SK-N-SH treated with all-trans-retinoic acid at 6 μM for 48 hours (cell line): ENCODE measurements at regions not wholly inside any gene's neighbourhood (a gene's known extent, or its start where the extent isn't known, plus 50 kb on each side); places are given as distances from the start of the nearest gene placed in this dataset.

Experiments used
- ATAC-seq: fragments of 200-7000 bp; cut with Tn5 transposase; 3 replicates; pipeline ENCODE4 v1.9.1; 2020; ENCODE audit warnings: mild to moderate bottlenecking, moderate library complexity
- ARNTL ChIP-seq: fragments of 450-650 bp; formaldehyde crosslinking; IDR thresholded peaks from 2 replicates; pipeline ENCODE4 v1.5.0; 2020; ENCODE audit warnings: low read depth, mild to moderate bottlenecking, moderate library complexity, borderline replicate concordance
- BACH2 ChIP-seq: fragments of 250-450 bp; sonication (Bioruptor Pico); IDR thresholded peaks from 2 replicates; pipeline ENCODE4 v1.9.0; 2021; ENCODE audit warnings: mild to moderate bottlenecking, borderline replicate concordance
- CSDC2 ChIP-seq: fragments of 250-450 bp; sonication (Bioruptor Pico); IDR thresholded peaks from 2 replicates; pipeline ENCODE4 v1.5.0; 2020; ENCODE audit warnings: mild to moderate bottlenecking, moderate library complexity
- ESRRG ChIP-seq: fragments of 250-450 bp; sonication (Bioruptor Pico); IDR thresholded peaks from 2 replicates; pipeline ENCODE4 v1.6.1; 2021; ENCODE audit warnings: mild to moderate bottlenecking
- GLIS3 ChIP-seq: fragments of 250-450 bp; sonication (Bioruptor Pico); IDR thresholded peaks from 2 replicates; pipeline ENCODE4 v1.5.0; 2020; ENCODE audit warnings: mild to moderate bottlenecking, moderate library complexity
- ISL1 ChIP-seq: fragments of 250-450 bp; sonication (Bioruptor Pico); IDR thresholded peaks from 2 replicates; pipeline ENCODE4 v2.1.2; 2022; ENCODE audit warnings: mild to moderate bottlenecking, moderate library complexity
- OSR1 ChIP-seq: fragments of 250-450 bp; sonication (Bioruptor Pico); IDR thresholded peaks from 2 replicates; pipeline ENCODE4 v1.8.0; 2022; ENCODE audit warnings: moderate library complexity, mild to moderate bottlenecking, inconsistent platforms
- PPARA ChIP-seq: fragments of 250-450 bp; sonication (Bioruptor Pico); IDR thresholded peaks from 2 replicates; pipeline ENCODE4 v1.5.0; 2020; ENCODE audit warnings: mild to moderate bottlenecking, borderline replicate concordance
- RARB ChIP-seq: fragments of 250-450 bp; sonication (Bioruptor Pico); IDR thresholded peaks from 2 replicates; pipeline ENCODE4 v1.8.0; 2021; ENCODE audit warnings: mild to moderate bottlenecking, moderate library complexity
- SNAI2 ChIP-seq: fragments of 250-450 bp; sonication (Bioruptor Pico); IDR thresholded peaks from 2 replicates; pipeline ENCODE4 v1.5.0; 2020; ENCODE audit warnings: mild to moderate bottlenecking, moderate library complexity
- TCF4 ChIP-seq: fragments of 250-450 bp; sonication (Bioruptor Pico); IDR thresholded peaks from 2 replicates; pipeline ENCODE4 v1.8.0; 2021; ENCODE audit warnings: mild to moderate bottlenecking, moderate library complexity, borderline replicate concordance
- TOX ChIP-seq: fragments of 250-450 bp; sonication (Bioruptor Pico); IDR thresholded peaks from 2 replicates; pipeline ENCODE4 v1.8.0; 2021; ENCODE audit warnings: mild to moderate bottlenecking, moderate library complexity, borderline replicate concordance
- ZFP3 ChIP-seq: fragments of 250-450 bp; sonication (Bioruptor Pico); IDR thresholded peaks from 2 replicates; pipeline ENCODE4 v1.5.0; 2020; ENCODE audit warnings: mild to moderate bottlenecking, moderate library complexity
- ZFP30 ChIP-seq: fragments of 450-650 bp; formaldehyde crosslinking; IDR thresholded peaks from 2 replicates; pipeline ENCODE4 v1.5.0; 2022; ENCODE audit warnings: mild to moderate bottlenecking, moderate library complexity
- ZNF565 ChIP-seq: fragments of 450-650 bp; formaldehyde crosslinking; conservative IDR thresholded peaks from 2 replicates; pipeline ENCODE4 v1.5.0; 2020; ENCODE audit warnings: low read depth, mild to moderate bottlenecking, moderate library complexity
- ZNF70 ChIP-seq: fragments of 450-650 bp; formaldehyde crosslinking; IDR thresholded peaks from 2 replicates; pipeline ENCODE4 v1.5.0; 2020; ENCODE audit warnings: mild to moderate bottlenecking, moderate library complexity
- ZNF8 ChIP-seq: fragments of 450-650 bp; formaldehyde crosslinking; IDR thresholded peaks from 2 replicates; pipeline ENCODE4 v1.5.0; 2020; ENCODE audit warnings: mild to moderate bottlenecking, moderate library complexity
- TF ChIP-seq, protein P1 (sequence below): fragments of 250-450 bp; sonication (Bioruptor Pico); IDR thresholded peaks from 2 replicates; pipeline ENCODE4 v1.8.0; 2020; ENCODE audit warnings: mild to moderate bottlenecking, moderate library complexity, borderline replicate concordance
- TF ChIP-seq, protein P2 (sequence below): fragments of 250-450 bp; sonication (Bioruptor Pico); IDR thresholded peaks from 2 replicates; pipeline ENCODE4 v1.5.1; 2020; ENCODE audit warnings: low read depth, mild to moderate bottlenecking, moderate library complexity
- TF ChIP-seq, protein P3 (sequence below): fragments of 250-450 bp; sonication (Bioruptor Pico); IDR thresholded peaks from 2 replicates; pipeline ENCODE4 v1.5.1; 2021; ENCODE audit warnings: mild to moderate bottlenecking, moderate library complexity
- TF ChIP-seq, protein P4 (sequence below): fragments of 250-450 bp; sonication (Bioruptor Pico); IDR thresholded peaks from 2 replicates; pipeline ENCODE4 v1.8.0; 2021; ENCODE audit warnings: low read depth, mild to moderate bottlenecking, moderate library complexity, borderline replicate concordance
- TF ChIP-seq, protein P5 (sequence below): fragments of 250-450 bp; sonication (Bioruptor Pico); IDR thresholded peaks from 2 replicates; pipeline ENCODE4 v1.5.0; 2020; ENCODE audit warnings: mild to moderate bottlenecking, moderate library complexity

DNA sequence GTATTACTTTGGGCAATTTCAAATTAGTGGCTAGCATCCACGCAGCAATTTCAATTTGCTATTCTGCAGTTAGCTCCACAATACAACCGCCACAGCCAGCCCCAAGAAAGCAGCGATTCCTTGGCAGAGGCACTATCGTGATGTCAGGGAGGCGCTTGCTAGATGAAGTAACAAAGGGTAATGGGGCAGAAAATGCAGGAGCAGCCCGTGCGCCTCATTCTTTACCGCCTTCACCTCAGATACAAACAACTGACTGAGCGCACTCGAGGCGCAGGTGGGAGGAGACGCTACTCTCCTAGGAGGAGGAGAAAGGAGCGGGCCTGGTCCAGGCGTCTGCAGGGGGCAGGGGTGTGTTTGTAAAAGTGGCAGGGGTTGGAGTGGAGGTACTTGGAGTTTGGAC is 76.9 kb upstream of the ASB18 start (continued):
- TF ChIP-seq, protein P1, sequence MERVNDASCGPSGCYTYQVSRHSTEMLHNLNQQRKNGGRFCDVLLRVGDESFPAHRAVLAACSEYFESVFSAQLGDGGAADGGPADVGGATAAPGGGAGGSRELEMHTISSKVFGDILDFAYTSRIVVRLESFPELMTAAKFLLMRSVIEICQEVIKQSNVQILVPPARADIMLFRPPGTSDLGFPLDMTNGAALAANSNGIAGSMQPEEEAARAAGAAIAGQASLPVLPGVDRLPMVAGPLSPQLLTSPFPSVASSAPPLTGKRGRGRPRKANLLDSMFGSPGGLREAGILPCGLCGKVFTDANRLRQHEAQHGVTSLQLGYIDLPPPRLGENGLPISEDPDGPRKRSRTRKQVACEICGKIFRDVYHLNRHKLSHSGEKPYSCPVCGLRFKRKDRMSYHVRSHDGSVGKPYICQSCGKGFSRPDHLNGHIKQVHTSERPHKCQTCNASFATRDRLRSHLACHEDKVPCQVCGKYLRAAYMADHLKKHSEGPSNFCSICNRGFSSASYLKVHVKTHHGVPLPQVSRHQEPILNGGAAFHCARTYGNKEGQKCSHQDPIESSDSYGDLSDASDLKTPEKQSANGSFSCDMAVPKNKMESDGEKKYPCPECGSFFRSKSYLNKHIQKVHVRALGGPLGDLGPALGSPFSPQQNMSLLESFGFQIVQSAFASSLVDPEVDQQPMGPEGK (CRISPR knock-in tag), result no peak
- TF ChIP-seq ZFP30 (CRISPR knock-in tag), result no peak
- TF ChIP-seq PPARA (CRISPR knock-in tag), result no peak
- TF ChIP-seq TOX (CRISPR knock-in tag), result no peak
- no peak for TF ChIP-seq CSDC2 (CRISPR knock-in tag)

DNA sequence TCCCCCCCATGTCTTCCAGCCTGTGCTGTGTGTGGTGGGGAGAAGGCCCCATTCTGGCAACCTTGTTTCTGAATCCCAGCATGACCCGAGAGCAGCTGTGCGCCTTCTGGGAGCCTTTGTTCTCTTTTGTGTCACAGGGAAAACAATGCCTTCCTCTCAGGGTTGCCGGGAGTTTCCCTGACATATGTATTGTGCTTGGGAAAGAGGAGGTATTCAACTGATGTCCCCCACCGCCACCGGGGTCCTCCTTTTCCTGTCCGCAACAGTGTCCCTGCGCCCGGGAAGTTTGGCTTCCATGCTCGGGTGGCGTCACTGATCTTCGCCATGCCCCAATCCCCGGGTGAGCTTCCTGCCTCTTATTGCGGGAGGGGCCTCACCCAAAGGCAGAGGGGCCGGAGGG is 77.5 kb upstream of the ASB18 start:
- ATAC-seq, result no peak
- TF ChIP-seq TOX (CRISPR knock-in tag) (no peak), TCF4 (no peak), RARB (CRISPR knock-in tag) (no peak), ZNF565 (no peak), ARNTL (CRISPR knock-in tag) (no peak), ZFP30 (CRISPR knock-in tag) (no peak), ZFP3 (CRISPR knock-in tag) (no peak)
- TF ChIP-seq, protein P2, sequence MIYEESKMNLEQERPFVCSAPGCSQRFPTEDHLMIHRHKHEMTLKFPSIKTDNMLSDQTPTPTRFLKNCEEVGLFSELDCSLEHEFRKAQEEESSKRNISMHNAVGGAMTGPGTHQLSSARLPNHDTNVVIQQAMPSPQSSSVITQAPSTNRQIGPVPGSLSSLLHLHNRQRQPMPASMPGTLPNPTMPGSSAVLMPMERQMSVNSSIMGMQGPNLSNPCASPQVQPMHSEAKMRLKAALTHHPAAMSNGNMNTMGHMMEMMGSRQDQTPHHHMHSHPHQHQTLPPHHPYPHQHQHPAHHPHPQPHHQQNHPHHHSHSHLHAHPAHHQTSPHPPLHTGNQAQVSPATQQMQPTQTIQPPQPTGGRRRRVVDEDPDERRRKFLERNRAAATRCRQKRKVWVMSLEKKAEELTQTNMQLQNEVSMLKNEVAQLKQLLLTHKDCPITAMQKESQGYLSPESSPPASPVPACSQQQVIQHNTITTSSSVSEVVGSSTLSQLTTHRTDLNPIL (CRISPR knock-in tag), result no peak
- TF ChIP-seq, protein P3, sequence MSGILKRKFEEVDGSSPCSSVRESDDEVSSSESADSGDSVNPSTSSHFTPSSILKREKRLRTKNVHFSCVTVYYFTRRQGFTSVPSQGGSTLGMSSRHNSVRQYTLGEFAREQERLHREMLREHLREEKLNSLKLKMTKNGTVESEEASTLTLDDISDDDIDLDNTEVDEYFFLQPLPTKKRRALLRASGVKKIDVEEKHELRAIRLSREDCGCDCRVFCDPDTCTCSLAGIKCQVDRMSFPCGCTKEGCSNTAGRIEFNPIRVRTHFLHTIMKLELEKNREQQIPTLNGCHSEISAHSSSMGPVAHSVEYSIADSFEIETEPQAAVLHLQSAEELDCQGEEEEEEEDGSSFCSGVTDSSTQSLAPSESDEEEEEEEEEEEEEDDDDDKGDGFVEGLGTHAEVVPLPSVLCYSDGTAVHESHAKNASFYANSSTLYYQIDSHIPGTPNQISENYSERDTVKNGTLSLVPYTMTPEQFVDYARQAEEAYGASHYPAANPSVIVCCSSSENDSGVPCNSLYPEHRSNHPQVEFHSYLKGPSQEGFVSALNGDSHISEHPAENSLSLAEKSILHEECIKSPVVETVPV (CRISPR knock-in tag), result no peak
- TF ChIP-seq, all 23 proteins: peak for 0

DNA sequence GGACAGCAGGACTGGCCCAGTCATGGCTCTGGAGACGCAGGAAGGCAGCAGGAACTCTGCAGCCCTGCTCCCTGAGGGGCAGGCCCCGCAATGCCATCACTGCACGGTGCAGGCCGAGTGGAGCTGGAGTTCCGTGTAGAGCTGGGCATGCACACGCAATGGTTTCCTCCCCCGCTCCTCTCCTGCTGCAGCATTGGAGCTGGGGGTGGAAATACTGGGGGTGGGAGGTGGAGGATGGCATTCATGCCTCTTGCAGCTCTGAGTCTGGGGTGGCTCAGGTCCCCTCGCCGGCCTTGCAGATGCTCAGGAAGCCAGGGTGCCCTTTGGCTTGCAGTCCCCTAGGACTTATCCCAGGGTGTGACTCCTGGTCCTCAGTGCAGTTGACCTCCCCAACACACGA is 78.3 kb upstream of the ASB18 start:
- no peak for TF ChIP-seq CSDC2 (CRISPR knock-in tag)
- TF ChIP-seq, protein P1 (CRISPR knock-in tag), result no peak
- TF ChIP-seq, protein P4, sequence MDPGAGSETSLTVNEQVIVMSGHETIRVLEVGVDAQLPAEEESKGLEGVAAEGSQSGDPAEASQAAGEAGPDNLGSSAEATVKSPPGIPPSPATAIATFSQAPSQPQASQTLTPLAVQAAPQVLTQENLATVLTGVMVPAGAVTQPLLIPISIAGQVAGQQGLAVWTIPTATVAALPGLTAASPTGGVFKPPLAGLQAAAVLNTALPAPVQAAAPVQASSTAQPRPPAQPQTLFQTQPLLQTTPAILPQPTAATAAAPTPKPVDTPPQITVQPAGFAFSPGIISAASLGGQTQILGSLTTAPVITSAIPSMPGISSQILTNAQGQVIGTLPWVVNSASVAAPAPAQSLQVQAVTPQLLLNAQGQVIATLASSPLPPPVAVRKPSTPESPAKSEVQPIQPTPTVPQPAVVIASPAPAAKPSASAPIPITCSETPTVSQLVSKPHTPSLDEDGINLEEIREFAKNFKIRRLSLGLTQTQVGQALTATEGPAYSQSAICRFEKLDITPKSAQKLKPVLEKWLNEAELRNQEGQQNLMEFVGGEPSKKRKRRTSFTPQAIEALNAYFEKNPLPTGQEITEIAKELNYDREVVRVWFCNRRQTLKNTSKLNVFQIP (CRISPR knock-in tag), result no peak
- TF ChIP-seq ZNF8 (CRISPR knock-in tag), result no peak
- no peak for TF ChIP-seq ESRRG (CRISPR knock-in tag)
- TF ChIP-seq RARB (CRISPR knock-in tag), result no peak
- TF ChIP-seq, protein P2 (CRISPR knock-in tag), result no peak
- no peak for TF ChIP-seq PPARA (CRISPR knock-in tag)
- no peak for TF ChIP-seq OSR1 (CRISPR knock-in tag)
- TF ChIP-seq SNAI2, result no peak
- no peak for TF ChIP-seq ZFP3 (CRISPR knock-in tag)
- TF ChIP-seq, protein P5, sequence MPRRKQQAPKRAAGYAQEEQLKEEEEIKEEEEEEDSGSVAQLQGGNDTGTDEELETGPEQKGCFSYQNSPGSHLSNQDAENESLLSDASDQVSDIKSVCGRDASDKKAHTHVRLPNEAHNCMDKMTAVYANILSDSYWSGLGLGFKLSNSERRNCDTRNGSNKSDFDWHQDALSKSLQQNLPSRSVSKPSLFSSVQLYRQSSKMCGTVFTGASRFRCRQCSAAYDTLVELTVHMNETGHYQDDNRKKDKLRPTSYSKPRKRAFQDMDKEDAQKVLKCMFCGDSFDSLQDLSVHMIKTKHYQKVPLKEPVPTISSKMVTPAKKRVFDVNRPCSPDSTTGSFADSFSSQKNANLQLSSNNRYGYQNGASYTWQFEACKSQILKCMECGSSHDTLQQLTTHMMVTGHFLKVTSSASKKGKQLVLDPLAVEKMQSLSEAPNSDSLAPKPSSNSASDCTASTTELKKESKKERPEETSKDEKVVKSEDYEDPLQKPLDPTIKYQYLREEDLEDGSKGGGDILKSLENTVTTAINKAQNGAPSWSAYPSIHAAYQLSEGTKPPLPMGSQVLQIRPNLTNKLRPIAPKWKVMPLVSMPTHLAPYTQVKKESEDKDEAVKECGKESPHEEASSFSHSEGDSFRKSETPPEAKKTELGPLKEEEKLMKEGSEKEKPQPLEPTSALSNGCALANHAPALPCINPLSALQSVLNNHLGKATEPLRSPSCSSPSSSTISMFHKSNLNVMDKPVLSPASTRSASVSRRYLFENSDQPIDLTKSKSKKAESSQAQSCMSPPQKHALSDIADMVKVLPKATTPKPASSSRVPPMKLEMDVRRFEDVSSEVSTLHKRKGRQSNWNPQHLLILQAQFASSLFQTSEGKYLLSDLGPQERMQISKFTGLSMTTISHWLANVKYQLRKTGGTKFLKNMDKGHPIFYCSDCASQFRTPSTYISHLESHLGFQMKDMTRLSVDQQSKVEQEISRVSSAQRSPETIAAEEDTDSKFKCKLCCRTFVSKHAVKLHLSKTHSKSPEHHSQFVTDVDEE, result no peak
- TF ChIP-seq ISL1 (CRISPR knock-in tag), result no peak
- TF ChIP-seq, protein P3 (CRISPR knock-in tag), result no peak
- no peak for TF ChIP-seq ZNF565
- TF ChIP-seq GLIS3 (CRISPR knock-in tag), result no peak
- TF ChIP-seq ZNF70 (CRISPR knock-in tag), result no peak
- no peak for TF ChIP-seq ZFP30 (CRISPR knock-in tag)
- no peak for TF ChIP-seq TOX (CRISPR knock-in tag)
- no peak for TF ChIP-seq BACH2 (CRISPR knock-in tag)
- no peak for ATAC-seq
